A549 (cell line): ENCODE measurements at regions not wholly inside any gene's neighbourhood (a gene's known extent, or its start where the extent isn't known, plus 50 kb on each side); places are given as distances from the start of the nearest gene placed in this dataset.

Source experiments
- TF ChIP-seq, protein P1 (sequence below): fragments of >200 bp; sonication (Bioruptor Twin); formaldehyde crosslinking; IDR thresholded peaks from 3 replicates; pipeline ENCODE4 v1.5.1; 2016
- TF ChIP-seq, protein P2 (sequence below): fragments of 200-600 bp; sonication (generic); IDR thresholded peaks from 2 replicates; pipeline ENCODE4 v1.6.1; 2016; ENCODE audit warnings: antibody characterized with exemption, mild to moderate bottlenecking, moderate library complexity

GRCh38 chr13:62085337-62086229, 669.9 kb upstream of the PCDH20 start:
- TF ChIP-seq, protein P1, sequence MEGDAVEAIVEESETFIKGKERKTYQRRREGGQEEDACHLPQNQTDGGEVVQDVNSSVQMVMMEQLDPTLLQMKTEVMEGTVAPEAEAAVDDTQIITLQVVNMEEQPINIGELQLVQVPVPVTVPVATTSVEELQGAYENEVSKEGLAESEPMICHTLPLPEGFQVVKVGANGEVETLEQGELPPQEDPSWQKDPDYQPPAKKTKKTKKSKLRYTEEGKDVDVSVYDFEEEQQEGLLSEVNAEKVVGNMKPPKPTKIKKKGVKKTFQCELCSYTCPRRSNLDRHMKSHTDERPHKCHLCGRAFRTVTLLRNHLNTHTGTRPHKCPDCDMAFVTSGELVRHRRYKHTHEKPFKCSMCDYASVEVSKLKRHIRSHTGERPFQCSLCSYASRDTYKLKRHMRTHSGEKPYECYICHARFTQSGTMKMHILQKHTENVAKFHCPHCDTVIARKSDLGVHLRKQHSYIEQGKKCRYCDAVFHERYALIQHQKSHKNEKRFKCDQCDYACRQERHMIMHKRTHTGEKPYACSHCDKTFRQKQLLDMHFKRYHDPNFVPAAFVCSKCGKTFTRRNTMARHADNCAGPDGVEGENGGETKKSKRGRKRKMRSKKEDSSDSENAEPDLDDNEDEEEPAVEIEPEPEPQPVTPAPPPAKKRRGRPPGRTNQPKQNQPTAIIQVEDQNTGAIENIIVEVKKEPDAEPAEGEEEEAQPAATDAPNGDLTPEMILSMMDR, result no peak
- TF ChIP-seq, protein P2, sequence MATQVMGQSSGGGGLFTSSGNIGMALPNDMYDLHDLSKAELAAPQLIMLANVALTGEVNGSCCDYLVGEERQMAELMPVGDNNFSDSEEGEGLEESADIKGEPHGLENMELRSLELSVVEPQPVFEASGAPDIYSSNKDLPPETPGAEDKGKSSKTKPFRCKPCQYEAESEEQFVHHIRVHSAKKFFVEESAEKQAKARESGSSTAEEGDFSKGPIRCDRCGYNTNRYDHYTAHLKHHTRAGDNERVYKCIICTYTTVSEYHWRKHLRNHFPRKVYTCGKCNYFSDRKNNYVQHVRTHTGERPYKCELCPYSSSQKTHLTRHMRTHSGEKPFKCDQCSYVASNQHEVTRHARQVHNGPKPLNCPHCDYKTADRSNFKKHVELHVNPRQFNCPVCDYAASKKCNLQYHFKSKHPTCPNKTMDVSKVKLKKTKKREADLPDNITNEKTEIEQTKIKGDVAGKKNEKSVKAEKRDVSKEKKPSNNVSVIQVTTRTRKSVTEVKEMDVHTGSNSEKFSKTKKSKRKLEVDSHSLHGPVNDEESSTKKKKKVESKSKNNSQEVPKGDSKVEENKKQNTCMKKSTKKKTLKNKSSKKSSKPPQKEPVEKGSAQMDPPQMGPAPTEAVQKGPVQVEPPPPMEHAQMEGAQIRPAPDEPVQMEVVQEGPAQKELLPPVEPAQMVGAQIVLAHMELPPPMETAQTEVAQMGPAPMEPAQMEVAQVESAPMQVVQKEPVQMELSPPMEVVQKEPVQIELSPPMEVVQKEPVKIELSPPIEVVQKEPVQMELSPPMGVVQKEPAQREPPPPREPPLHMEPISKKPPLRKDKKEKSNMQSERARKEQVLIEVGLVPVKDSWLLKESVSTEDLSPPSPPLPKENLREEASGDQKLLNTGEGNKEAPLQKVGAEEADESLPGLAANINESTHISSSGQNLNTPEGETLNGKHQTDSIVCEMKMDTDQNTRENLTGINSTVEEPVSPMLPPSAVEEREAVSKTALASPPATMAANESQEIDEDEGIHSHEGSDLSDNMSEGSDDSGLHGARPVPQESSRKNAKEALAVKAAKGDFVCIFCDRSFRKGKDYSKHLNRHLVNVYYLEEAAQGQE, result no peak
